ENCODE measurements at regions not wholly inside any gene's neighbourhood (a gene's known extent, or its start where the extent isn't known, plus 50 kb on each side); places are given as distances from the start of the nearest gene placed in this dataset.

GRCh38 chr20:36097337-36098151, 57.0 kb upstream of the EPB41L1 start:
- DNase-seq (ENCODE audit: low read depth in 1 of 2, low spot score in 2 of 2) (peak; percentile 64 to 68), FAIRE-seq (peak; percentile 84)
- Histone ChIP-seq H4K91ac (replicated peaks; ENCODE audit: insufficient read length, low read length) (no peak overlapping the region), H3K23ac (ENCODE audit: insufficient read length) (no peak overlapping the region), H2BK15ac (ENCODE audit: low read length) (no peak overlapping the region), H2BK5ac (ENCODE audit: low read depth, low read length) (no peak overlapping the region), H3K4me2 (ENCODE audit: insufficient read depth in 1 of 2, low read depth in 2 of 2, low read length in 2 of 2) (no peak overlapping the region), H2AFZ (ENCODE audit: low read length) (no peak overlapping the region), H4K20me1 (replicated peaks in 1 of 2; ENCODE audit: control insufficient read depth in 1 of 2, insufficient read depth in 2 of 2, low read length in 2 of 2) (peaks cover 3 to 23% of the 10 kb centered on the region in 2 experiments), H3K14ac (ENCODE audit: insufficient read length) (no peak overlapping the region), H3K36me3 (ENCODE audit: control insufficient read depth in 2 of 4, insufficient read depth in 4 of 4, low read length in 3 of 4) (peaks cover 0 to 3% (median 0%) of the 10 kb centered on the region in 4 experiments; a peak in 1 of 8 replicates), H3K4me1 (replicated peaks in 1 of 4; ENCODE audit: control insufficient read depth in 3 of 4, insufficient read depth in 4 of 4, low read length in 3 of 4) (peaks cover 11 to 22% (median 15%) of the 10 kb centered on the region in 4 experiments), H2AK5ac (ENCODE audit: low read depth, low read length) (no peak overlapping the region), H3K27ac (ENCODE audit: low read depth, low read length) (no peak overlapping the region), H3K9ac (replicated peaks in 1 of 4; ENCODE audit: extremely low read depth in 1 of 4, low read depth in 3 of 4, low read length in 3 of 4) (no peak overlapping the region), H3K79me2 (ENCODE audit: control insufficient read depth in 1 of 2, insufficient read depth in 2 of 2, low read length in 2 of 2) (no peaks in the 10 kb centered on the region), H3K9me3 (ENCODE audit: insufficient read depth in 2 of 2, low read depth in 1 of 2, low read length in 1 of 2) (no peaks in the 10 kb centered on the region), H3K18ac (ENCODE audit: extremely low read depth, low read length) (no peak overlapping the region; the same call in 1 of the 2 replicates), H3K23me2 (ENCODE audit: low read depth, low read length) (peaks cover 11% of the 10 kb centered on the region), H3K27me3 (replicated peaks in 1 of 4; ENCODE audit: control insufficient read depth in 3 of 4, extremely low read depth in 1 of 4, insufficient read depth in 3 of 4, low read length in 3 of 4) (peaks cover 45 to 90% (median 85%) of the 10 kb centered on the region in 4 experiments), H3K4ac (replicated peaks; ENCODE audit: insufficient read length, low read depth, low read length) (no peak overlapping the region), H2BK12ac (ENCODE audit: low read depth, low read length) (no peak overlapping the region), H3K4me3 (ENCODE audit: extremely low read depth in 1 of 4, insufficient read depth in 2 of 4, low read depth in 3 of 4, low read length in 4 of 4) (no peak overlapping the region), H3K79me1 (ENCODE audit: low read depth, low read length) (no peaks in the 10 kb centered on the region; the same call in 1 of the 2 replicates), H3K56ac (replicated peaks; ENCODE audit: insufficient read length, low read depth, low read length) (no peak overlapping the region), H4K5ac (ENCODE audit: insufficient read length, low read depth, low read length) (no peak overlapping the region), H4K8ac (ENCODE audit: extremely low read depth, insufficient read depth, low read length) (no peak overlapping the region), H2BK20ac (ENCODE audit: low read length) (no peak overlapping the region), H2BK120ac (replicated peaks; ENCODE audit: low read depth, low read length) (no peak overlapping the region)
- WGBS, 2 experiments (ENCODE audit: extremely low coverage in 1 of 2, insufficient coverage in 1 of 2, insufficient read length in 1 of 2, insufficient replicate concordance in 2 of 2, low coverage in 1 of 2, low lambda C conversion rate in 2 of 2, missing lambda C conversion rate in 1 of 2): 13% methylated on average over 4 of the region's 4 CpGs; no CpG with 5 or more reads in 1 of the 2 experiments
- ChIA-PET POLR2A (ENCODE audit: partially characterized antibody) (interaction anchor here (1.1 to 1.9 kb wide), 4 partner anchors 8 to 27 kb away, joined by 3 to 7 read pairs (median 3); no protein-coding TSS in a partner anchor), CTCF (ENCODE audit: partially characterized antibody) (interaction anchor here (0.6 to 5.2 kb wide), 15 partner anchors 12 to 256 kb away, joined by 3 to 25 read pairs (median 3); no protein-coding TSS in a partner anchor)
- TF ChIP-seq EP300 (IDR thresholded peaks at IDR 0.05; ENCODE audit: borderline replicate concordance in 1 of 2, low read depth in 2 of 2, low read length in 2 of 2) (peak in 1 of 2 experiments; percentile 82; a peak in 1 of 3 replicates), POU5F1 (IDR thresholded peaks at IDR 0.05; ENCODE audit: low read depth, low read length) (peak; percentile 22; the same call in 1 of the 2 replicates), SIN3A (conservative IDR thresholded peaks at IDR 0.05 in 1 of 2, IDR thresholded peaks at IDR 0.05 in 1 of 2; ENCODE audit: low read depth in 1 of 2, low read length in 2 of 2) (peak in 1 of 2 experiments; percentile 39; a peak in 1 of 4 replicates), SP2 (IDR thresholded peaks at IDR 0.05; ENCODE audit: low read length) (no peak), RXRA (IDR thresholded peaks at IDR 0.05; ENCODE audit: insufficient read depth, low read depth, low read length) (peak; percentile 93; the same call in 1 of the 2 replicates), POLR2AphosphoS5 (IDR thresholded peaks at IDR 0.05; ENCODE audit: low read depth, low read length) (peak; percentile 58; the same call in 1 of the 2 replicates), RBBP5 (IDR thresholded peaks at IDR 0.05; ENCODE audit: borderline replicate concordance, low read depth, low read length) (no peak), TEAD4 (IDR thresholded peaks at IDR 0.05; ENCODE audit: low read depth, low read length) (no peak), RFX5 (IDR thresholded peaks at IDR 0.05; ENCODE audit: borderline replicate concordance, low read depth, low read length) (no peak), SRF (IDR thresholded peaks at IDR 0.05; ENCODE audit: low read depth, low read length) (no peak), EZH2 (IDR thresholded peaks at IDR 0.05; ENCODE audit: low read depth, low read length, severe bottlenecking) (peak; percentile 20)
